Renal cortex interstitium (tissue), 11 donors: ENCODE measurements at regions not wholly inside any gene's neighbourhood (a gene's known extent, or its start where the extent isn't known, plus 50 kb on each side); places are given as distances from the start of the nearest gene placed in this dataset.

Source experiments
- DNase-seq, 11 donors: peaks; one replicate each; pipeline ENCODE4 v3.0.0-alpha.2; 2013; ENCODE audit warnings: low read depth in 9 of 11, low spot score in 4 of 11; ENCODE audit errors: extremely low read depth in 1 of 11

GRCh38 chr9:96183751-96184150 lies 118.2 kb downstream of the HSD17B3 start:
- no peak for DNase-seq

- no peak for DNase-seq
These were observed 123.8 kb downstream of the HSD17B3 start for GRCh38 chr9:96178153-96178552.

- DNase-seq = no peak
These were observed 124.3 kb downstream of the HSD17B3 start for GRCh38 chr9:96177719-96178028.

- peak in 3 of 11 donors; percentile 36 to 54 (median 53) for DNase-seq
These were observed 124.8 kb downstream of the HSD17B3 start for GRCh38 chr9:96177005-96177718.

DNA sequence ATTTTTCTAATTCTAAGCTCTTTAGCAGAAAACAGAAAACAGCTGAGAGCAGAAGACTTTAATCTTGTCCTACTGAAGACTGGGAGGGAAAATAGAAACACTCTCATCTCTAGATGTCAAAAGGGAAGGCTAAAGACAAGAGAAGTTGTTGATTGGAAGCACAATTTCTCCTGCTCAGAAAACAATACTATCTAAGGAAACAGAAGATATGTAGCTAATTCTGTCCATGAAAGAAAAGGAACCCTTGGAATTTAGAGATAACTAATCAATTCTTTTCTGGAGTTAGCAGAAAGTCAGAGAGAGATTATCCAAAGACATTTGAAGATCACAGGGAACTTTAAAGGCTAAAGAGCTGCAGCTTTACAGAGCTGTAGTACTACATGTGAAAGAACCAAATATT lies 126.2 kb downstream of the HSD17B3 start:
- no peak for DNase-seq

GRCh38 chr9:96175001-96175400 lies 127.0 kb downstream of the HSD17B3 start:
- DNase-seq = no peak

DNA sequence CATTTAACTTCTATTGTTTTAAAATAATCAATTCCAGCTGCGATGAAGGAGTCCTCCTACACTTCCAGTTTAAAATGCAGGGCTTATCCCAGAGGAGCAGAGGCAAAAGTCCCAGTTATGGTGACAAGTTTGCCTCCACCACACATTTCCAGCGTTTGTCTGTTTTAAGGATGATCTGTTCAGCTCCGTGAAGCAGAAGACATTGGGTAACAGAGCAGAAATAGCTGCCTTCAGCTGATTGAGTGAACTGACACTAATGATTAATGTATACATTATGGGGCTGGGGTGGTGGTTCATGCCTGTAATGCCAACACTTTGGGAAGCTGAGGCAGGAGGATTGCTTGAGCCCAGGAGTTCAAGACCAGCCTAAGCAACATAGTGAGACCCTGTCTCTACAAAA lies 127.6 kb downstream of the HSD17B3 start:
- no peak for DNase-seq

DNA sequence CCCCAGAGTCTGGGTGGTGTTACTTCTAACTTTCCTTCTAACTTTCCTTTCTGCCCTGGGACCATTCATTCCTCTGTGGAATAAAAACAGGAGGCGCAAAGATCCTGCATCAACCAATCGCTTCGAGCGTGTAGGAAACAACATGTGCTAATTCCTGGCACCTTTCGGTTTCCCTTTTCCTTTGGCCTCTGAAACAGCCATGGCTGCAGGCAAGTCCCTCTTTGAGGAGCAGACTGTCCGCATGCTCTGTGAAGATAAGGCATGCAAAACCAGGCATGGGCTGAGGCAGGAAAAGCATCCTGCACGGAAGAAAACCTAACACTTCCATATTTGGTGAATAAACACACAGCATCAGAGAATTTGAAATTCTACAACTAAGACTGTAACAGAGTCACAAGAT lies 128.3 kb downstream of the HSD17B3 start:
- DNase-seq = no peak

DNA sequence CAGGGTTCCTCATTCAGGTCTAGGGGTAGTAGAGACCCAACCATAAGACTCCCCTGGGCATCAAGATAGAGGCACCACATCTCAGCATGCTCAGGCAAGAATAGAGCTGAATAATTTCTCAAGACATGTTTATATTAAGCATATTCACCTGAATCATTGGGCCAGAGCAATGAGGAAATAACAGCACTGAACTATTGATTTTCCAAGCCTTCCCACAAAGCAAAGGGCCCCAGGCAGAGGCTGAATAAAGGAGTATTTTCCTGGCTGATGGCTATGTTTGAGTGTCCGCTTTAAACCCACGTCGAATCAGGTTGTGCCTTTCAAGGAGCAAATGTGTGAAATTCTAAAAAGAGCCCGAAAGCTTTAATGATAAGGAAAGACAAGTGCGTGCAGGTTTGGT lies 129.2 kb downstream of the HSD17B3 start:
- DNase-seq = no peak

GRCh38 chr9:96171728-96172127 lies 130.2 kb downstream of the HSD17B3 start:
- no peak for DNase-seq

GRCh38 chr9:96169901-96170300 lies 132.1 kb downstream of the HSD17B3 start:
- peak in 5 of 11 donors; percentile 33 to 71 (median 60) for DNase-seq

GRCh38 chr9:96169484-96169883 lies 132.5 kb downstream of the HSD17B3 start:
- peak in 10 of 11 donors; percentile 55 to 90 (median 80) for DNase-seq

DNA sequence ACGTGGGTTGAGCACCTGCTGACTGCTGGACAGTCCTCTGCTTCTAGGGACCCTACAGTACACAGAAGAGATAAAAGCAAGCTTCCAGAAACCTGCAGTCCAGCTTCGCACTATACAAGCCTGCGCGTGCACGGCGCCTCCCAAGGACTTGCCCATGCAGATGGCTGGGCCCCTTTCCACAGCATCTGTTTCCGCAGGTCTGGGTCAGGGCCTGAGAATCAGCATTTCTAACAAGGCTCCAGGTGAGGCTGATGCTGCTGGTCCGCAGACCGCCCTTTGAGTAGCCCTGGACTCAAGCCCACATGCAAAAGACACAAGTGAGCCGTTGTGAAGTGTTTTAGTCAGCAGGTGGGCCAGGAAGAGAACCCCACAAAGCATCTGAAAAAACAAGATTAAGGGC lies 133.1 kb downstream of the HSD17B3 start:
- no peak for DNase-seq

DNA sequence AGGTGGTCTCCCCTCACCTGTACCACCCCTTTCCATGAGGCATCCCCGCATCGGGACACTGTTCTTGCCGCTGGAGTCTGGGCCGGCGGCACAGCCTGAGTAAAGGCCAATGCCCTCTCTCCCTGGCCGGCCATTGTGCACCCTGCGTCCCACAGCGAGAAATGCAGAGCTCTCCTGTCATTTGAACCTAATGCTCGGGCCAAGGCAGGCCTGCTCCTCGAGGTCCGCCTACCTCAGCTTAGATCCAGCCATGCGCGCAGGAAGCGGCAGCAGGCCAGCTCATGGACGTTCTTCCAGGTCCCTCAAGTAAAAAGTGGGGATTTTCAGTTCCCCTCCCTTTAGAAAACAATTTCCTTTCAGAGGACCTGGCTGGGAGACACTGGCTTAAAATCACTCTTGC lies 135.0 kb downstream of the HSD17B3 start:
- no peak for DNase-seq

DNA sequence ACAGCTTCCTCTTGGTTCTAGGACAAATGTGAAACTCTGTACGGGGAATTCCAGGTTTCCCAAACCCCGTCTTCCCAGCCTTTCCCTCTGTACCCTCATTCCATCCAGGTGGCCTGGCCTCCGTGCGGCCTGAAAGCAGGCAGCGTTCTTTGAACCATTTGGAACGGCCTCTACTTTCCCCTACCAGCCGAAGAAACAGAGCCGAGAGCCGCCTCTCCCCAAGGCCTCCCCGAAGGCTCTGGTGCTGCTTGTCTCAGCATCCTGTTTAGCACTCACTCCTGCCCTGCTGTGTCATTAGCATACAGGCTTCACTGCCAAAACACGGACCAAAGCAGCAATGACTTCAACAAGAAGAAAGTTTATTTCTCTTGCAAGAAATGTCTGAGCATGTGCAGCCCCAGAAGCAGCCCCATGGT lies 137.7 kb downstream of the HSD17B3 start:
- DNase-seq = no peak

GRCh38 chr9:96163712-96164111 lies 138.3 kb downstream of the HSD17B3 start:
- DNase-seq = no peak

- DNase-seq = no peak
These were observed 138.8 kb downstream of the HSD17B3 start for GRCh38 chr9:96163161-96163560.

DNA sequence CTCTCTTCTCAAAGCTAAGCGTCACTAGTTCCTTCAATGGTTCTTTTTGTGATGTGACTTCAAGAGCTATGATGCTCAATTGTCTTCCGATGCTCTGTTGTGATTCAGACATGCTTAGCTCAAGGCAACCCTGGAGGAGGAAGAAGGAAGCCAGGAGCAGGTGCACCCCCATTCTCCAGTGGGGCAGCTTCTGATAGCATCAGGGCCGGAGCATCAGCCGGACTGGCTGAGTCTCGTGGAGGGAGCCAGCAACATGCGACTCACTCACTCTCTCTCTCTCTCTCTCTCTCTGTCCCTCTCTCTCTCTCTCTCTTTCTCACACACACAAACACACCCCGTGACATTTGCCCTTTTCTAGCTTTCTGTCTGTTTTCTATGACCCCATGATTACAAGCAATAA lies 140.2 kb downstream of the HSD17B3 start:
- no peak for DNase-seq

DNA sequence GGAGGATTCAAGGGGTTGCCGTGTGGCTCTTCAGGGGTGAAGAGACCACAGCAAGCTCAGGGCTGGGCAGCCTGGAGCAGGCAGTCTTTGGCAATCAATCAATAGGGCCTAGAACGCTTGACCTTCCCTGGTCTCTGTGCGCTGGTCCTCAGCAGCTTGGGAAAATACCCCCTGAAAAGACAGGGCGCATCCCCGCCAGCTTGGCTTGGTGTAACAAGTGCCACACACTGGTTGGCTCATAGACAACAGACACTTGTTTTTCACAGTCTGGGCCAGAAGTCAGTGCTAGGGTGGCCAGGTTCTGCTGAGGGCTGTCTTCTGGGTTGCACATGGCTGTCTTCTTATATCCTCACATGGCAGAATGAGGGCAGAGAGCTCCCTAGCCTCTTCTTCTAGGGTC lies 141.1 kb downstream of the HSD17B3 start:
- no peak for DNase-seq

DNA sequence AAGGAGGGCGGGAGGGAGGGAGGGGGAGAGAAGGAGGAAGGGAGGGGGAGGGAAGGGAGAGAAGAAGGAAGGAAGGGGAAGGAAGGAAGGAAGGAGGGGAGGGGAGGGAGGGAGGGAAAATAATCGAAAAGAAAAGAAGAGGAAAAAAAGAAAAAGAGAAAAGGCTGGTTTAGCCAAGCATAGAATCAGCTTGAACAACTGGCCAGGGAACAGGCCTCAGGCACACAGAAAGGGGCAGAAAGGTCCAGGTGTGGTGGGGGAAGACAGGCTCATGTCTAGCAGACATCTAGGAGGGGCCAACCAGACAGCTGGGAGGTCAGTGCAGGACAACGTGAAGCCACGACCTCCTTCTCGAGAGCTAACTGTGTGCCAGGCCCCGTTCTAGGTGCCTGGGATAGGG lies 141.8 kb downstream of the HSD17B3 start:
- no peak for DNase-seq

GRCh38 chr9:96159596-96159995 lies 142.4 kb downstream of the HSD17B3 start:
- no peak for DNase-seq
